HL-60 (cell line): ENCODE measurements at regions not wholly inside any gene's neighbourhood (a gene's known extent, or its start where the extent isn't known, plus 50 kb on each side); places are given as distances from the start of the nearest gene placed in this dataset.

Source experiments
- DNase-seq, 2 experiments: peaks; one replicate each; pipeline ENCODE4 v3.0.0-alpha.2; 2010 to 2020; ENCODE audit warnings: low read depth in 1 of 2, low spot score in 1 of 2
- H3K27ac ChIP-seq: fragments of 250-450 bp; sonication (Bioruptor Pico); replicated peaks from 2 replicates; pipeline ENCODE4 v1.5.1; 2020; ENCODE audit warnings: mild to moderate bottlenecking, moderate library complexity
- H3K27me3 ChIP-seq: fragments of 250-450 bp; sonication (Bioruptor Pico); 2 replicates; pipeline ENCODE4 v1.5.1; 2021; ENCODE audit warnings: mild to moderate bottlenecking, moderate library complexity; ENCODE audit not compliant: insufficient read depth, poor library complexity, severe bottlenecking
- H3K4me3 ChIP-seq: replicated peaks from 2 replicates; pipeline ENCODE4 v1.5.1; 2011; ENCODE audit warnings: mild to moderate bottlenecking, control low read depth, low read length; ENCODE audit not compliant: insufficient read depth
- CTCF ChIP-seq: IDR thresholded peaks from one replicate; pipeline ENCODE4 v1.5.1; 2011; ENCODE audit warnings: low read length, control low read depth, inconsistent platforms; ENCODE audit not compliant: insufficient read depth
- GABPA ChIP-seq: IDR thresholded peaks from 2 replicates; pipeline ENCODE4 v1.6.1; 2012; ENCODE audit warnings: low read depth
- POLR2AphosphoS5 ChIP-seq: IDR thresholded peaks from 2 replicates; pipeline ENCODE4 v1.6.1; 2012; ENCODE audit warnings: low read depth
- REST ChIP-seq: IDR thresholded peaks from 2 replicates; pipeline ENCODE4 v1.6.1; 2012; ENCODE audit warnings: low read depth; ENCODE audit not compliant: insufficient replicate concordance
- SPI1 ChIP-seq: IDR thresholded peaks from 2 replicates; pipeline ENCODE4 v1.6.1; 2012; ENCODE audit warnings: low read depth, mild to moderate bottlenecking, borderline replicate concordance

- no peak for DNase-seq
- Histone ChIP-seq H3K4me3 (no peak overlapping the region), H3K27ac (no peak overlapping the region), H3K27me3 (no peaks in the 10 kb centered on the region)
- TF ChIP-seq SPI1 (peak; percentile 90), GABPA (no peak)
Measured at GRCh38 chr7:22578007-22578733, 78.2 kb upstream of the STEAP1B start.

DNA sequence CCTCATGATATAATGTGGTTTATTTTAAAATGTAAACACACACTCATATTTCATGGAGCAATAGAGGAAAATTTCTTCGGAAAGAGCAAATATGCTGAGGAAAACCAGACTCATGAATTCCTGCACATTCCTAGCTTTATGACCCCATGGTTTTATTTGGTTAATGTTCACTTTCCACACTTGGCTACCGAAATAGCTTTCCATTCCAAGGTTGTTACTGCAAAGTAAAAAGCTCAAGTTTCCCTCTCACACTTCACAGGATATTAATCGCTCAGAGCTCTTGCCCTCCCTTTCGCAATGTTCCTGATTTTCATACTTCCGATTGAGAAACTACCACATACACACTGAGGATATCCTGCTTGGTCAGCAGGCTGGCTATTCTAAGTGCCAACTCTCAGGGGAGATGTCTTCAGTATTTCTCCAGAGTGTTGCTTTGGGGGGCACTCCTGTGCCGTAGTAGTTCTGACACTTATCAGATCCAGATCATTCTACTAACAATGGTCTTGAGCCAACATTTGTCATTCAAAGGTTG lies 77.5 kb upstream of the STEAP1B start:
- H3K4me3 ChIP-seq = no peak overlapping the region
- H3K27ac ChIP-seq = no peak overlapping the region
- DNase-seq = peak in 1 of 2 experiments; percentile 72
- no peak for TF ChIP-seq CTCF
- TF ChIP-seq POLR2AphosphoS5 = peak; percentile 48; the same call in 1 of the 2 replicates
- no peaks in the 10 kb centered on the region for H3K27me3 ChIP-seq

- DNase-seq = no peak
- TF ChIP-seq REST (no peak), GABPA (no peak), SPI1 (no peak)
- no peak overlapping the region for H3K4me3 ChIP-seq
- no peaks in the 10 kb centered on the region for H3K27me3 ChIP-seq
- H3K27ac ChIP-seq = no peak overlapping the region
Measured at GRCh38 chr7:22576612-22577469, 76.9 kb upstream of the STEAP1B start.

- Histone ChIP-seq H3K27ac (no peak overlapping the region), H3K27me3 (no peaks in the 10 kb centered on the region), H3K4me3 (no peak overlapping the region)
- DNase-seq = no peak
- TF ChIP-seq CTCF (no peak), POLR2AphosphoS5 (no peak), SPI1 (no peak), REST (no peak), GABPA (no peak)
Measured at GRCh38 chr7:22574754-22575520, 74.9 kb upstream of the STEAP1B start.
